HCT116 (cell line): ENCODE measurements at regions not wholly inside any gene's neighbourhood (a gene's known extent, or its start where the extent isn't known, plus 50 kb on each side); places are given as distances from the start of the nearest gene placed in this dataset.

Experiments
- ATAC-seq: fragments of 200-7000 bp; cut with Tn5 transposase; 2 replicates; pipeline ENCODE4 v1.9.1; 2020; ENCODE audit warnings: mild to moderate bottlenecking, moderate library complexity
- BruUV-seq: library from RNA; stranded (reverse); fragments of 400-500 nt; replicated peaks from 2 replicates; lab custom pipeline; 2021; lab: Mats Ljungman, UMichigan
- CTCF ChIA-PET: fragments of 300-600 bp; sonication (Branson Sonifier 250); formaldehyde crosslinking; loops from one replicate; lab custom pipeline; 2021; ENCODE audit warnings: antibody characterized with exemption; lab: Charles Lee
- POLR2A ChIA-PET: fragments of 300-600, 350-600 bp; sonication (Branson Sonifier 250); formaldehyde crosslinking; loops from one replicate; lab custom pipeline; 2021; ENCODE audit warnings: antibody characterized with exemption; lab: Charles Lee
- RAD21 ChIA-PET, 2 experiments: fragments of 300-600 bp; sonication (Branson Sonifier 250); formaldehyde crosslinking; loops; one replicate each; lab custom pipeline; 2023; ENCODE audit warnings: low total read pairs in 2 of 2; ENCODE audit not compliant: uncharacterized antibody in 2 of 2, unreplicated experiment in 2 of 2, low non-redundant PET in 1 of 2; lab: Charles Lee
- DNase-seq: peaks from one replicate; pipeline ENCODE4 v3.0.0-alpha.2; 2010; ENCODE audit warnings: low read depth, low spot score
- H2AFZ ChIP-seq: fragments of 200-600 bp; shearing (Covaris generic), sonication (generic); 2 replicates; pipeline ENCODE4 v1.6.1; 2017; ENCODE audit warnings: low read depth, mixed run types, mixed read lengths, antibody characterized with exemption, low read length; ENCODE audit not compliant: poor library complexity, severe bottlenecking
- H3K27ac ChIP-seq: 2 replicates; pipeline ENCODE4 v1.5.1; 2012; ENCODE audit warnings: low read depth, low read length
- H3K27me3 ChIP-seq: fragments of 200-600 bp; sonication (generic); 2 replicates; pipeline ENCODE4 v1.6.1; 2016; ENCODE audit warnings: mixed run types, low read length, mixed read lengths; ENCODE audit not compliant: insufficient read depth
- H3K36me3 ChIP-seq, 2 experiments: fragments of 200-500 bp in 1 of 2; fragments of 200-600 bp in 1 of 2; sonication (Bioruptor generic) in 1 of 2; sonication (generic) in 1 of 2; 2 replicates each; pipeline versions ENCODE4 v1.5.1 to v1.6.1; 2014 to 2016; ENCODE audit warnings: low read length in 2 of 2, inconsistent platforms in 1 of 2, mixed read lengths in 1 of 2, mixed run types in 1 of 2; ENCODE audit not compliant: insufficient read depth in 2 of 2, control insufficient read depth in 1 of 2
- H3K4me1 ChIP-seq, 2 experiments: fragments of 200-600 bp in 1 of 2; sonication (generic) in 1 of 2; 2 replicates each; pipeline versions ENCODE4 v1.5.1 to v1.6.1; 2012 to 2017; ENCODE audit warnings: low read length in 2 of 2, inconsistent platforms in 1 of 2, mild to moderate bottlenecking in 1 of 2, mixed read lengths in 1 of 2, mixed run types in 1 of 2, moderate library complexity in 1 of 2; ENCODE audit not compliant: insufficient read depth in 2 of 2, control insufficient read depth in 1 of 2
- H3K4me2 ChIP-seq: fragments of 200-600 bp; sonication (generic); 2 replicates; pipeline ENCODE4 v1.6.1; 2017; ENCODE audit warnings: mixed run types, low read length, mixed read lengths
- H3K4me3 ChIP-seq, 2 experiments: fragments of 200-600 bp in 1 of 2; sonication (generic) in 1 of 2; replicated peaks in 1 of 2; 2 replicates each; pipeline ENCODE4 v1.5.1; 2011 to 2016; ENCODE audit warnings: low read length in 2 of 2, control low read depth in 1 of 2, low read depth in 1 of 2, mild to moderate bottlenecking in 1 of 2, mixed read lengths in 1 of 2, mixed run types in 1 of 2
- H3K79me2 ChIP-seq: fragments of 200-600 bp; sonication (generic); 2 replicates; pipeline ENCODE4 v1.6.1; 2017; ENCODE audit warnings: mild to moderate bottlenecking, mixed run types, low read length, moderate library complexity, mixed read lengths; ENCODE audit not compliant: insufficient read depth
- H3K9ac ChIP-seq: fragments of 200-600 bp; sonication (generic); 2 replicates; pipeline ENCODE4 v1.6.1; 2016; ENCODE audit warnings: low read length, mixed read lengths
- H3K9me2 ChIP-seq: fragments of 200-600 bp; sonication (generic), shearing (Covaris generic); 2 replicates; pipeline ENCODE4 v1.6.1; 2017; ENCODE audit warnings: mixed run types, mild to moderate bottlenecking, moderate library complexity; ENCODE audit not compliant: insufficient read depth
- H3K9me3 ChIP-seq, 2 experiments: fragments of 200-500 bp in 1 of 2; fragments of 200-600 bp in 1 of 2; sonication (Bioruptor generic) in 1 of 2; sonication (generic) in 1 of 2; 2 replicates each; pipeline ENCODE4 v1.6.1; 2014 to 2017; ENCODE audit warnings: low read length in 2 of 2, mixed read lengths in 2 of 2, inconsistent platforms in 1 of 2, low read depth in 1 of 2, mild to moderate bottlenecking in 1 of 2, mixed run types in 1 of 2, moderate library complexity in 1 of 2; ENCODE audit not compliant: control insufficient read depth in 1 of 2, insufficient read depth in 1 of 2
- H4K20me1 ChIP-seq: fragments of 200-600 bp; sonication (generic), shearing (Covaris generic); 2 replicates; pipeline ENCODE4 v1.6.1; 2017; ENCODE audit warnings: mixed run types, mild to moderate bottlenecking, moderate library complexity; ENCODE audit not compliant: insufficient read depth
- CBX3 ChIP-seq: IDR thresholded peaks from 2 replicates; pipeline ENCODE4 v1.6.1; 2012; ENCODE audit warnings: low read depth
- CEBPB ChIP-seq: IDR thresholded peaks from 2 replicates; pipeline ENCODE4 v1.6.1; 2012; ENCODE audit warnings: low read depth
- CTCF ChIP-seq, 3 experiments: fragments of 200-600 bp in 1 of 3; sonication (generic) in 1 of 3; IDR thresholded peaks in 2 of 3; conservative IDR thresholded peaks in 1 of 3; 2 replicates each; pipeline ENCODE4 v1.5.1; 2012 to 2017; ENCODE audit warnings: low read depth in 2 of 3, low read length in 2 of 3, antibody characterized with exemption in 1 of 3, borderline replicate concordance in 1 of 3, control low read depth in 1 of 3, mild to moderate bottlenecking in 1 of 3, mixed read lengths in 1 of 3, mixed run types in 1 of 3, moderate library complexity in 1 of 3; ENCODE audit not compliant: insufficient read depth in 1 of 3
- EGR1 ChIP-seq: IDR thresholded peaks from 2 replicates; pipeline ENCODE4 v1.6.1; 2012; ENCODE audit warnings: low read depth
- EZH2 ChIP-seq: fragments of 200-600 bp; sonication (generic); IDR thresholded peaks from 2 replicates; pipeline ENCODE4 v1.6.1; 2017; ENCODE audit warnings: antibody characterized with exemption, mixed run types
- EZH2phosphoT487 ChIP-seq: fragments of 200-600 bp; IDR thresholded peaks from 2 replicates; pipeline ENCODE4 v1.6.1; 2018; ENCODE audit warnings: antibody characterized with exemption, borderline replicate concordance
- FOSL1 ChIP-seq: IDR thresholded peaks from 2 replicates; pipeline ENCODE4 v1.6.1; 2012; ENCODE audit warnings: low read depth
- JUND ChIP-seq: IDR thresholded peaks from 2 replicates; pipeline ENCODE4 v1.6.1; 2012
- POLR2A ChIP-seq: IDR thresholded peaks from 2 replicates; pipeline ENCODE4 v1.7.0; 2011; ENCODE audit warnings: borderline replicate concordance; ENCODE audit not compliant: insufficient read depth, insufficient read length; ENCODE audit errors: extremely low read depth
- POLR2AphosphoS5 ChIP-seq: IDR thresholded peaks from 2 replicates; pipeline ENCODE4 v1.6.1; 2011; ENCODE audit warnings: mild to moderate bottlenecking, low read depth, low read length, moderate library complexity
- RAD21 ChIP-seq: IDR thresholded peaks from 2 replicates; pipeline ENCODE4 v1.6.1; 2012; ENCODE audit warnings: low read depth, mild to moderate bottlenecking
- REST ChIP-seq: IDR thresholded peaks from 2 replicates; pipeline ENCODE4 v1.6.1; 2012; ENCODE audit warnings: low read depth
- SIN3A ChIP-seq: IDR thresholded peaks from 2 replicates; pipeline ENCODE4 v1.6.1; 2012; ENCODE audit warnings: low read depth
- SRF ChIP-seq: IDR thresholded peaks from 2 replicates; pipeline ENCODE4 v1.6.1; 2012; ENCODE audit warnings: low read depth
- YY1 ChIP-seq: IDR thresholded peaks from 2 replicates; pipeline ENCODE4 v1.6.1; 2011; ENCODE audit warnings: low read length, low read depth, moderate library complexity, mild to moderate bottlenecking; ENCODE audit not compliant: insufficient replicate concordance; ENCODE audit errors: extremely low read depth
- ZBTB33 ChIP-seq: IDR thresholded peaks from 2 replicates; pipeline ENCODE4 v1.6.1; 2011; ENCODE audit warnings: mild to moderate bottlenecking, low read length, moderate library complexity; ENCODE audit not compliant: insufficient replicate concordance; ENCODE audit errors: extremely low read depth
- intact Hi-C: fragments of 100-400 bp; cut with micrococcal nuclease; formaldehyde crosslinking; loops from 2 replicates; pipeline ENCODE4 v1.10.0; 2022
- TF ChIP-seq, protein P1 (sequence below): IDR thresholded peaks from 2 replicates; pipeline ENCODE4 v1.6.1; 2012
- TF ChIP-seq, protein P2 (sequence below): IDR thresholded peaks from 2 replicates; pipeline ENCODE4 v1.6.1; 2012

DNA sequence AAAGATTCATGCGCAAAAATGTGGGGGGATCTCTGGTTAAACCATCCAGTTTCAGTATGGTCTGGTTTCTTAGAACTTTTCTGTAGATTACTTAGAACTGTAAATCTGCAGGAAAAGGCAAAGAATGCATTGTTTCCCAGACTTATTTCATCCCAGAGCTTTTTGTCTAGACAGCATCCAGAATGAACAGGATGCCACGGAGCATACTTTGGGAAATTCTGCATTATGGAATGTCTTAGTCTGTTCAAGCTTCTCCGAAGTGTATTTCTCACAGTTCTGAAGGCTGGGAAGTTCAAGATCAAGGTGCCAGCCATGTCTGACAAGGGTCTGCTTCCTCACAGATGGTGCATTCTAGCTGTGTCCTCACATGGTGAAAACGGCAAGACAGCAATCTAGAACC lies 136.3 kb downstream of the INHBA start:
- ChIA-PET RAD21 (no interaction called here), CTCF (no interaction called here), POLR2A (no interaction called here)
- Histone ChIP-seq H3K36me3 (no peaks in the 10 kb centered on the region), H3K9me2 (no peaks in the 10 kb centered on the region), H3K4me1 (no peaks in the 10 kb centered on the region), H4K20me1 (no peaks in the 10 kb centered on the region), H3K9me3 (no peaks in the 10 kb centered on the region; a peak in 1 of 4 replicates), H3K4me3 (no peak overlapping the region), H3K27ac (no peak overlapping the region), H2AFZ (no peak overlapping the region), H3K79me2 (no peaks in the 10 kb centered on the region), H3K9ac (no peak overlapping the region), H3K4me2 (no peak overlapping the region), H3K27me3 (no peaks in the 10 kb centered on the region)
- ATAC-seq (no peak), DNase-seq (no peak)
- TF ChIP-seq CTCF (IDR thresholded peaks at IDR 0.05 in 2 of 3, conservative IDR thresholded peaks at IDR 0.05 in 1 of 3; ENCODE audit: borderline replicate concordance in 1 of 3, insufficient read depth in 1 of 3, low read depth in 2 of 3, low read length in 2 of 3) (no peak), JUND (no peak), EZH2 (no peak), RAD21 (no peak), POLR2A (no peak), YY1 (no peak), CBX3 (no peak), SRF (no peak), EGR1 (no peak), EZH2phosphoT487 (no peak), POLR2AphosphoS5 (no peak), REST (no peak), FOSL1 (no peak), ZBTB33 (no peak), CEBPB (no peak), SIN3A (no peak)
- TF ChIP-seq, protein P1, sequence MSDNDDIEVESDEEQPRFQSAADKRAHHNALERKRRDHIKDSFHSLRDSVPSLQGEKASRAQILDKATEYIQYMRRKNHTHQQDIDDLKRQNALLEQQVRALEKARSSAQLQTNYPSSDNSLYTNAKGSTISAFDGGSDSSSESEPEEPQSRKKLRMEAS: no peak
- TF ChIP-seq, protein P2, sequence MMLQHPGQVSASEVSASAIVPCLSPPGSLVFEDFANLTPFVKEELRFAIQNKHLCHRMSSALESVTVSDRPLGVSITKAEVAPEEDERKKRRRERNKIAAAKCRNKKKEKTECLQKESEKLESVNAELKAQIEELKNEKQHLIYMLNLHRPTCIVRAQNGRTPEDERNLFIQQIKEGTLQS: no peak
- intact Hi-C loops: no loop called here
- BruUV-seq: no TSS peak
